Loucy (cell line): ENCODE measurements at regions not wholly inside any gene's neighbourhood (a gene's known extent, or its start where the extent isn't known, plus 50 kb on each side); places are given as distances from the start of the nearest gene placed in this dataset.

ENCODE experiments used
- CTCF ChIP-seq: fragments of 200-600 bp; sonication (generic); conservative IDR thresholded peaks from 2 replicates; pipeline ENCODE4 v1.5.1; 2014; ENCODE audit warnings: mild to moderate bottlenecking, antibody characterized with exemption, low read length
- EZH2phosphoT487 ChIP-seq: fragments of 200-600 bp; IDR thresholded peaks from 2 replicates; pipeline ENCODE4 v1.6.1; 2018; ENCODE audit warnings: antibody characterized with exemption, mild to moderate bottlenecking, moderate library complexity, borderline replicate concordance

DNA sequence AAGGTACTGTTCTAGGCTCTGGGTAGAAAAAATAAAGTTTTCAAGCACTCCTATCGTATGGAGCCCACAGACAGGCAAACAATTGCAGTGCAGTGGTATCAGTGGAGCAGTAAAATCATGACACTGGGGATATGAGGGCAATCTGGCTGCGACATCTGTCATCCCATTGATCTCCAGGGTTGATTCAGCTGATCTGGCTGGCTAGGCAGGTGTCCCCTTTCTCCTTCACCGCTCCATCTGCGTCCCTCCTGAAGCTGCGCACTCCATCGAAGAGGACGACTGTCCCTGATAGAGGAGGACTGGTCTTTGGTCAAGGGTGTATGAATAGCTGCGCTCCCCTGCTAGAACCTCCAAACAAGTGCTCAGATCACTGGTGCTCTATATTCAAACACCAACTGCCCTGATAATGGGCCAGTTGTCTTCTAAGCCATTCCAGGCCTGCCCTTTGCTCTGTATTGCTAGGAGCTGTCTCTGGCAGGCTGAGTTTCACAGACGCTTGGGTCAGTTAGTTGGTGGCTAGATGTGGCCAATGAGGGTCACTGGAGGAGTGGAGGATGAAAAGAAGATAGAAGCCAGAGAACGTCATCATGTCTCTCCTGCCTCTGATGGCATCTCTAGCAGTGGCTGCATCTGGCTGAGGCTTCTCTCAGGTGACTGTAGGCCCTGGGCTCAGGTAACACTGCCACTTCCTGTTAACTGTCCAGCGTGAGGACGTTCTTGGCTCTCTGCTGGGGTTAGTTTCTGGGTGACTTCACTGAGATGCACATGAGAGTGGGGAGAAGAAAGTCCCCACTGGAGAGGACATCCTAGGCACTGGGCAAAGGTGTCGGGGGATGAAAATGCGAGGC, 205.0 kb upstream of the FOXN3 start:
- TF ChIP-seq CTCF (no peak), EZH2phosphoT487 (no peak)
